Caco-2 (cell line): ENCODE measurements at regions not wholly inside any gene's neighbourhood (a gene's known extent, or its start where the extent isn't known, plus 50 kb on each side); places are given as distances from the start of the nearest gene placed in this dataset.

Source experiments
- BruUV-seq: library from RNA; stranded (reverse); fragments of 400-500 nt; replicated peaks from 2 replicates; lab custom pipeline; 2021; lab: Mats Ljungman, UMichigan
- CTCF ChIA-PET: fragments of 300-600 bp; sonication (Branson Sonifier 250); formaldehyde crosslinking; loops from one replicate; lab custom pipeline; 2022; ENCODE audit warnings: antibody characterized with exemption; lab: Charles Lee
- POLR2A ChIA-PET: fragments of 300-600 bp; sonication (Branson Sonifier 250); formaldehyde crosslinking; loops from one replicate; lab custom pipeline; 2022; ENCODE audit warnings: antibody characterized with exemption; lab: Charles Lee
- DNase-seq, 2 experiments: peaks; one replicate each; pipeline versions ENCODE4 v3.0.0 to v3.0.0-alpha.2; 2020 to 2022
- H3K27me3 ChIP-seq: replicated peaks from 2 replicates; pipeline ENCODE4 v1.6.0; 2011; ENCODE audit warnings: low read length; ENCODE audit not compliant: control insufficient read depth, insufficient read depth
- H3K36me3 ChIP-seq: 2 replicates; pipeline ENCODE4 v1.5.1; 2011; ENCODE audit warnings: low read length; ENCODE audit not compliant: control insufficient read depth, insufficient read depth
- H3K4me1 ChIP-seq: fragments of 250-450 bp; sonication (Bioruptor Pico); 2 replicates; pipeline ENCODE4 v1.5.1; 2020; ENCODE audit warnings: mild to moderate bottlenecking
- H3K4me3 ChIP-seq: 2 replicates; pipeline ENCODE4 v1.5.1; 2011; ENCODE audit warnings: low read depth, mild to moderate bottlenecking, control low read depth, low read length
- H3K9me3 ChIP-seq: fragments of 250-450 bp; sonication (Bioruptor Pico); 2 replicates; pipeline ENCODE4 v1.5.1; 2020; ENCODE audit warnings: mild to moderate bottlenecking, moderate library complexity
- H3K27ac Mint-ChIP-seq: one replicate; pipeline ENCODE4 v1.8.0; 2022; ENCODE audit warnings: mixed read lengths; ENCODE audit not compliant: unreplicated experiment
- H3K27me3 Mint-ChIP-seq: one replicate; pipeline ENCODE4 v1.8.0; 2022; ENCODE audit warnings: mixed read lengths; ENCODE audit not compliant: insufficient read depth, unreplicated experiment
- H3K36me3 Mint-ChIP-seq: one replicate; pipeline ENCODE4 v1.8.0; 2022; ENCODE audit warnings: mild to moderate bottlenecking, mixed read lengths; ENCODE audit not compliant: insufficient read depth, unreplicated experiment
- H3K4me1 Mint-ChIP-seq: one replicate; pipeline ENCODE4 v1.8.0; 2022; ENCODE audit warnings: low read depth, mixed read lengths; ENCODE audit not compliant: unreplicated experiment
- H3K4me3 Mint-ChIP-seq: one replicate; pipeline ENCODE4 v1.8.0; 2022; ENCODE audit warnings: mild to moderate bottlenecking, moderate library complexity, mixed read lengths; ENCODE audit not compliant: unreplicated experiment
- H3K9me3 Mint-ChIP-seq: one replicate; pipeline ENCODE4 v1.8.0; 2022; ENCODE audit warnings: mixed read lengths; ENCODE audit not compliant: unreplicated experiment
- CTCF ChIP-seq, 2 experiments: fragments of 200-600 bp in 1 of 2; IDR thresholded peaks; 1 replicate in 1 of 2; 2 replicates in 1 of 2; pipeline versions ENCODE4 v1.5.1 to v1.8.0; 2011 to 2022; ENCODE audit warnings: antibody characterized with exemption in 1 of 2, control low read depth in 1 of 2, inconsistent platforms in 1 of 2, low read depth in 1 of 2, low read length in 1 of 2, mild to moderate bottlenecking in 1 of 2, moderate library complexity in 1 of 2; ENCODE audit not compliant: insufficient read depth in 1 of 2, severe bottlenecking in 1 of 2, unreplicated experiment in 1 of 2
- intact Hi-C: fragments of 100-400 bp; cut with micrococcal nuclease; formaldehyde crosslinking; loops from one replicate; pipeline ENCODE4 v1.10.0; 2022; ENCODE audit not compliant: unreplicated experiment

- Mint-ChIP-seq H3K36me3 (no peaks in the 10 kb centered on the region), H3K27ac (no peak overlapping the region), H3K4me3 (no peak overlapping the region), H3K9me3 (no peaks in the 10 kb centered on the region), H3K4me1 (peaks cover under 1% of the 10 kb centered on the region), H3K27me3 (no peaks in the 10 kb centered on the region)
- H3K36me3 ChIP-seq, result no peaks in the 10 kb centered on the region
- H3K4me1 ChIP-seq, result no peaks in the 10 kb centered on the region
- H3K4me3 ChIP-seq, result no peak overlapping the region
- DNase-seq, result no peak
- H3K9me3 ChIP-seq, result no peaks in the 10 kb centered on the region
- H3K27me3 ChIP-seq, result no peaks in the 10 kb centered on the region
- TF ChIP-seq CTCF (IDR thresholded peaks at IDR 0.05; ENCODE audit: insufficient read depth in 1 of 2, low read depth in 1 of 2, low read length in 1 of 2, severe bottlenecking in 1 of 2, unreplicated experiment in 1 of 2), result no peak
- POLR2A ChIA-PET, result no interaction called here
- BruUV-seq, result no TSS peak
- CTCF ChIA-PET, result no interaction called here
- intact Hi-C loops, result no loop called here
Measured at GRCh38 chr6:22506496-22506895, 62.9 kb upstream of the HDGFL1 start.

DNA sequence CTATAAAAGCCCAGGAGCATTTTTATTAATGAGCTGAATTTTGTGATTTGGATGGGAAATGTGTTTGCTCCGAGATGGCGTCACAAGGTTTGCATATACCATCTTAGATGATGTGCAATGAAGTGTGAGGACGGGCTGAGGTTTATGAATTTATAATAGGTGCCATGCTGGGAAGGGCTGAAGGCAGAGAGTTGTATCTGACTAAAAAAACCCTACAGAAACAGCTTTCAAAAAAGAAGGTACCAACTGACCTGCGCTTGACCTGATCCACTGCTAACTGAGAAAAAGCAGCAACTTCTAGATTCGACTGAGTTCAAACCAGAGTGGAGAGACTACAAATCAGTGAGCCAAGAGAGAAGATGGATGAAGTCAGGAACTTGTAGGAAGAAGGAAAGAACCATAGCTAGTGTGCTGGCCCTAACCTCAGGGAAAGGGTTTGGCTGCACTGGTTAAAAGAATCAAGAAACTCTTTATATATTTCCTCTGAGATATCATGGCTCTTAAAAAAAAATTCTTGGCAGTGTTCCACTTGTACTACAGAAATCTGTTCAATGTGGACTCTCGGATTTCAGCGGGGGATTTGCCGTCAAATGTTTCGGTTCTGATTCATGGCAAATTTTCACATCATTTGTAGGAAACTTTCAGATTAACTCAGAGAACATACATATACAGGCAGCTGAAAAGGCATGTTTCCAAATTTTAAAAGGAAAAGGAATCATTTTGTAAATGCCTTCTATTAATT, 56.5 kb upstream of the HDGFL1 start:
- Mint-ChIP-seq H3K27ac (no peak overlapping the region), H3K27me3 (no peaks in the 10 kb centered on the region), H3K4me1 (peaks cover 7% of the 10 kb centered on the region), H3K36me3 (no peaks in the 10 kb centered on the region), H3K9me3 (no peaks in the 10 kb centered on the region), H3K4me3 (no peak overlapping the region)
- Histone ChIP-seq H3K36me3 (no peaks in the 10 kb centered on the region), H3K4me1 (no peaks in the 10 kb centered on the region), H3K9me3 (no peaks in the 10 kb centered on the region), H3K4me3 (no peak overlapping the region), H3K27me3 (no peaks in the 10 kb centered on the region)
- intact Hi-C loops, result no loop called here
- TF ChIP-seq CTCF (IDR thresholded peaks at IDR 0.05; ENCODE audit: insufficient read depth in 1 of 2, low read depth in 1 of 2, low read length in 1 of 2, severe bottlenecking in 1 of 2, unreplicated experiment in 1 of 2), result no peak
- no TSS peak for BruUV-seq
- ChIA-PET CTCF (no interaction called here), POLR2A (no interaction called here)
- DNase-seq, result no peak

- intact Hi-C loops, result no loop called here
- Mint-ChIP-seq H3K9me3 (no peaks in the 10 kb centered on the region), H3K27me3 (no peaks in the 10 kb centered on the region), H3K27ac (no peak overlapping the region), H3K4me1 (peaks cover 7% of the 10 kb centered on the region), H3K4me3 (no peak overlapping the region), H3K36me3 (no peaks in the 10 kb centered on the region)
- Histone ChIP-seq H3K9me3 (no peaks in the 10 kb centered on the region), H3K36me3 (no peaks in the 10 kb centered on the region), H3K4me3 (no peak overlapping the region), H3K27me3 (no peaks in the 10 kb centered on the region), H3K4me1 (no peaks in the 10 kb centered on the region)
- POLR2A ChIA-PET, result no interaction called here
- CTCF ChIA-PET, result no interaction called here
- no peak for DNase-seq
- no TSS peak for BruUV-seq
- no peak for TF ChIP-seq CTCF (IDR thresholded peaks at IDR 0.05; ENCODE audit: insufficient read depth in 1 of 2, low read depth in 1 of 2, low read length in 1 of 2, severe bottlenecking in 1 of 2, unreplicated experiment in 1 of 2)
Measured at GRCh38 chr6:22513667-22514066, 55.7 kb upstream of the HDGFL1 start.
